OCI-LY1 (cell line): ENCODE measurements at regions not wholly inside any gene's neighbourhood (a gene's known extent, or its start where the extent isn't known, plus 50 kb on each side); places are given as distances from the start of the nearest gene placed in this dataset.

Experiments used
- H2AFZ ChIP-seq: fragments of 200-600 bp; sonication (generic), shearing (Covaris generic); 2 replicates; pipeline ENCODE4 v1.6.0; 2014; ENCODE audit warnings: antibody characterized with exemption, mild to moderate bottlenecking, low read length
- H3F3A ChIP-seq: fragments of 200-600 bp; sonication (generic), shearing (Covaris generic); 2 replicates; pipeline ENCODE4 v1.6.0; 2014; ENCODE audit warnings: mild to moderate bottlenecking, antibody characterized with exemption, low read length, moderate library complexity; ENCODE audit not compliant: insufficient read depth
- H3K27ac ChIP-seq: fragments of 200-600 bp; sonication (generic); 2 replicates; pipeline ENCODE4 v1.5.1; 2014; ENCODE audit warnings: low read length, mixed run types, mild to moderate bottlenecking, low read depth; ENCODE audit not compliant: poor library complexity, severe bottlenecking
- H3K27me3 ChIP-seq: fragments of 200-600 bp; sonication (generic); 2 replicates; pipeline ENCODE4 v1.6.0; 2014; ENCODE audit warnings: antibody characterized with exemption, mild to moderate bottlenecking, low read length, moderate library complexity; ENCODE audit not compliant: insufficient read depth
- H3K36me3 ChIP-seq: fragments of 200-600 bp; sonication (generic); 2 replicates; pipeline ENCODE4 v1.6.1; 2014; ENCODE audit warnings: mild to moderate bottlenecking, antibody characterized with exemption, low read length, moderate library complexity, mixed read lengths; ENCODE audit not compliant: insufficient read depth
- H3K4me1 ChIP-seq: fragments of 200-600 bp; sonication (generic); 2 replicates; pipeline ENCODE4 v1.5.1; 2014; ENCODE audit warnings: mild to moderate bottlenecking, low read length, moderate library complexity; ENCODE audit not compliant: insufficient read depth, severe bottlenecking
- H3K4me2 ChIP-seq: fragments of 200-600 bp; sonication (generic), shearing (Covaris generic); 2 replicates; pipeline ENCODE4 v1.6.1; 2014; ENCODE audit warnings: low read length
- H3K4me3 ChIP-seq: fragments of 200-600 bp; sonication (generic); 2 replicates; pipeline ENCODE4 v1.5.1; 2014; ENCODE audit warnings: low read length, low read depth, mild to moderate bottlenecking, mixed read lengths; ENCODE audit not compliant: poor library complexity, severe bottlenecking
- H3K79me2 ChIP-seq: fragments of 200-600 bp; shearing (Covaris generic); 2 replicates; pipeline ENCODE4 v1.6.1; 2016; ENCODE audit warnings: mixed run types, low read length, mixed read lengths; ENCODE audit not compliant: insufficient read depth
- H3K9ac ChIP-seq: fragments of 200-600 bp; sonication (generic), shearing (Covaris generic); 2 replicates; pipeline ENCODE4 v1.6.1; 2014; ENCODE audit warnings: mild to moderate bottlenecking, low read length, mixed read lengths
- H3K9me2 ChIP-seq: fragments of 200-600 bp; sonication (generic), shearing (Covaris generic); 2 replicates; pipeline ENCODE4 v1.6.1; 2014; ENCODE audit warnings: low read depth, mild to moderate bottlenecking, low read length, mixed read lengths
- H3K9me3 ChIP-seq: fragments of 200-600 bp; shearing (Covaris generic); 2 replicates; pipeline ENCODE4 v1.6.1; 2014; ENCODE audit warnings: low read length, mixed read lengths
- H4K20me1 ChIP-seq: fragments of 200-600 bp; sonication (generic), shearing (Covaris generic); 2 replicates; pipeline ENCODE4 v1.6.0; 2016; ENCODE audit warnings: mild to moderate bottlenecking, low read length; ENCODE audit not compliant: insufficient read depth
- CTCF ChIP-seq: fragments of 200-600 bp; sonication (generic), shearing (Covaris generic); IDR thresholded peaks from 2 replicates; pipeline ENCODE4 v1.5.1; 2017; ENCODE audit warnings: mild to moderate bottlenecking, antibody characterized with exemption, low read length, moderate library complexity, mixed read lengths
- EZH2 ChIP-seq: fragments of 200-600 bp; sonication (generic), shearing (Covaris generic); IDR thresholded peaks from 2 replicates; pipeline ENCODE4 v1.8.0; 2017; ENCODE audit warnings: borderline replicate concordance, mixed run types, mild to moderate bottlenecking, antibody characterized with exemption, low read length, moderate library complexity, mixed read lengths

- Histone ChIP-seq H3K4me1 (no peaks in the 10 kb centered on the region), H3K36me3 (no peaks in the 10 kb centered on the region), H3K4me2 (no peak overlapping the region), H3K4me3 (no peak overlapping the region), H3K9ac (no peak overlapping the region), H2AFZ (no peak overlapping the region), H3K27ac (no peak overlapping the region), H4K20me1 (no peaks in the 10 kb centered on the region), H3K9me3 (no peaks in the 10 kb centered on the region), H3K79me2 (no peaks in the 10 kb centered on the region), H3K9me2 (no peaks in the 10 kb centered on the region), H3K27me3 (no peaks in the 10 kb centered on the region), H3F3A (no peaks in the 10 kb centered on the region)
- TF ChIP-seq CTCF: no peak
- TF ChIP-seq EZH2: no peak
Measured at GRCh38 chr13:59205501-59205900, 958.2 kb downstream of the DIAPH3 start.

- no peaks in the 10 kb centered on the region for H3K27me3 ChIP-seq
- no peaks in the 10 kb centered on the region for H3K79me2 ChIP-seq
- no peak overlapping the region for H3K9ac ChIP-seq
- H3K4me1 ChIP-seq: no peaks in the 10 kb centered on the region
- H4K20me1 ChIP-seq: no peaks in the 10 kb centered on the region
- no peaks in the 10 kb centered on the region for H3F3A ChIP-seq
- no peak overlapping the region for H3K4me3 ChIP-seq
- H2AFZ ChIP-seq: no peak overlapping the region
- H3K27ac ChIP-seq: no peak overlapping the region
- no peak overlapping the region for H3K4me2 ChIP-seq
- no peaks in the 10 kb centered on the region for H3K9me3 ChIP-seq
- H3K9me2 ChIP-seq: no peaks in the 10 kb centered on the region
- no peak for TF ChIP-seq CTCF
- no peak for TF ChIP-seq EZH2
- H3K36me3 ChIP-seq: no peaks in the 10 kb centered on the region
Measured at GRCh38 chr13:59208405-59209195, 955.1 kb downstream of the DIAPH3 start.

GRCh38 chr13:59210543-59210942 is 953.2 kb downstream of the DIAPH3 start:
- H3K4me1 ChIP-seq: no peaks in the 10 kb centered on the region

More at GRCh38 chr13:59210543-59210942, 953.2 kb downstream of the DIAPH3 start:
- H3K27ac ChIP-seq: no peak overlapping the region
- H3K9ac ChIP-seq: no peak overlapping the region
- H3K9me2 ChIP-seq: no peaks in the 10 kb centered on the region
- H3K36me3 ChIP-seq: no peaks in the 10 kb centered on the region
- no peaks in the 10 kb centered on the region for H3K79me2 ChIP-seq
- no peaks in the 10 kb centered on the region for H3K9me3 ChIP-seq
- H3K4me3 ChIP-seq: no peak overlapping the region
- TF ChIP-seq CTCF (no peak), EZH2 (no peak)
- no peak overlapping the region for H2AFZ ChIP-seq
- H3K27me3 ChIP-seq: no peaks in the 10 kb centered on the region
- H3K4me2 ChIP-seq: no peak overlapping the region
- no peaks in the 10 kb centered on the region for H4K20me1 ChIP-seq
- no peaks in the 10 kb centered on the region for H3F3A ChIP-seq
